ENCODE measurements at regions not wholly inside any gene's neighbourhood (a gene's known extent, or its start where the extent isn't known, plus 50 kb on each side); places are given as distances from the start of the nearest gene placed in this dataset.

DNA sequence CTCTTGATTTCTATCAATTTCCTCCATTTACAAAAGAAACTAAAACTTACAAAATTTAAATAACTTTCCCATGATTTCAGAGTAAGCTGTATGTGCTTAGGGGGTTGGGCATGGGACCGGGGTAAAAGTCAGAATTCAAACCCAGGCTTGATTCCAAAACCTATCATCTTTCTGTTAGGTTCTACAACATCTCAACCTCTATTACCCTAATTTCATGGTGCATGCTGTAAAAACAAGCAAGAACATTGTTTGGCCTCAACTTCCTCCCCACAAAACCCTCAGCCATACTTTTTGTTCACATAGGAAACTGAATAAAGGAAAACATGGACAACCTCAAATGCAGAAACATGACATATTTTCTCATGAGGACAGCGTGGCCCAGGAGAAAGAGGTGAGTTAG, 59.3 kb downstream of the RDH14 start:
- TF ChIP-seq GATA3 (IDR thresholded peaks at IDR 0.05; ENCODE audit: low read depth, low read length) (no peak), GATA2 (IDR thresholded peaks at IDR 0.05; ENCODE audit: low read depth, low read length) (no peak)

Measured in SH-SY5Y (cell line).